HG03175 (cell line): ENCODE measurements at regions not wholly inside any gene's neighbourhood (a gene's known extent, or its start where the extent isn't known, plus 50 kb on each side); places are given as distances from the start of the nearest gene placed in this dataset.

Source experiments
- ATAC-seq: cut with Tn5 transposase; IDR thresholded peaks from one replicate; pipeline ENCODE4 v1.9.1; 2021; ENCODE audit warnings: mild to moderate bottlenecking, moderate library complexity; ENCODE audit not compliant: unreplicated experiment

GRCh38 chrX:76228499-76228898 is 55.6 kb downstream of the PBDC1 start:
- ATAC-seq, result no peak

GRCh38 chrX:76248901-76249300 is 76.0 kb downstream of the PBDC1 start:
- ATAC-seq, result no peak

- ATAC-seq, result peak; percentile 97
Measured at GRCh38 chrX:76253432-76253831, 80.6 kb downstream of the PBDC1 start.

- ATAC-seq, result no peak
Measured at GRCh38 chrX:76279007-76279406, 106.1 kb downstream of the PBDC1 start.
